ENCODE measurements at regions not wholly inside any gene's neighbourhood (a gene's known extent, or its start where the extent isn't known, plus 50 kb on each side); places are given as distances from the start of the nearest gene placed in this dataset.
"Not testable (repeated sequence)": the region's sequence is repeated elsewhere in the genome, so short reads cannot be mapped to it uniquely, and the experiment has no call there.

DNA sequence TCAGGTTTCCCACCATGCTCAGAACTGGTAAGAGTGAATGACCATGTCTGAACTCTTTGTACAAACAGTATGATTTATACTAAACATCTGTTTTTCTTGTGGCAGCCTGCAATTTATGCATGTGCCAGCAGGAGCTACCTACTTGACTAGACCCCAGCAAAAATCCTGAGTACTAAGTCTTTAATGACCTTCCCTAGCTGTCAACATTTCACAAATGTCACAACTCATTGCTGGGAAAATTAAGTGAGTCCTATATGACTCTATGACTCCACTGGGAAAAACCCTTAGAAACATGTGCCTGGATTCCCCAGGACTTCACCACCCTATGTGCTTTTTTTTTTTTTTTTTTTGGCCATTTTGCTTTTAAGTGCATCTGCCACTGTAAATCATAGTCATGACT lies 1225.8 kb downstream of the SUCLG1 start:
- no peak for DNase-seq (ENCODE audit: low read depth in 4 of 4, low spot score in 3 of 4)

GRCh38 chr2:83229443-83229842 lies 1229.6 kb downstream of the SUCLG1 start:
- no peak for DNase-seq (ENCODE audit: low read depth in 4 of 4, low spot score in 3 of 4)

- DNase-seq (ENCODE audit: low read depth in 4 of 4, low spot score in 3 of 4) = no peak
Observed at GRCh38 chr2:83224591-83225200, 1234.4 kb downstream of the SUCLG1 start.

GRCh38 chr2:83221258-83221657 lies 1237.8 kb downstream of the SUCLG1 start:
- no peak for DNase-seq (ENCODE audit: low read depth in 4 of 4, low spot score in 3 of 4)

GRCh38 chr2:83217854-83218253 lies 1241.2 kb downstream of the SUCLG1 start:
- no peak for DNase-seq (ENCODE audit: low read depth in 4 of 4, low spot score in 3 of 4)

GRCh38 chr2:83196225-83196624 lies 1262.9 kb downstream of the SUCLG1 start:
- peak in 2 of 4 donors; percentile 0 to 14 for DNase-seq (ENCODE audit: low read depth in 4 of 4, low spot score in 3 of 4)

DNA sequence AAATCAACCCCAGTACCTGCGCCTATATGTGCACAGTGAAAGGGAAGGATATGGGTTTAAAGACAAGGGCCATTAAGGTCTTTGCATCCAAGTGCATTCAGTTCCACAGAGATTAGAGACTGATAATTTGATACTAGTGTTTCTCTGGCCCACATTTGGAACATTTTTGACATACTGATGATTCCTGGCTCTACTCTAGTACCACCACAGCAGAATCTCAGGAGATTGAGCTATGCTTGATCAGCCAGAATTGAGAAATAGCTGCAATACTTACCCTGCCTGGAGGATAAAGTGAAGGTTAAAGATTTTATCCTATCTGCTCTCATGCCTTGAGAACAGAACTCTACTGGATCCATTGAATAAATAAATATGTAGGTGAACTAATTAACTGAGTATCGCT lies 1267.8 kb downstream of the SUCLG1 start:
- DNase-seq (ENCODE audit: low read depth in 4 of 4, low spot score in 3 of 4) = no peak

GRCh38 chr2:83186105-83186760 lies 1272.8 kb downstream of the SUCLG1 start:
- DNase-seq (ENCODE audit: low read depth in 4 of 4, low spot score in 3 of 4) = no peak

GRCh38 chr2:83180862-83181530 lies 1278.1 kb downstream of the SUCLG1 start:
- DNase-seq (ENCODE audit: low read depth in 4 of 4, low spot score in 3 of 4) = not testable (repeated sequence)

DNA sequence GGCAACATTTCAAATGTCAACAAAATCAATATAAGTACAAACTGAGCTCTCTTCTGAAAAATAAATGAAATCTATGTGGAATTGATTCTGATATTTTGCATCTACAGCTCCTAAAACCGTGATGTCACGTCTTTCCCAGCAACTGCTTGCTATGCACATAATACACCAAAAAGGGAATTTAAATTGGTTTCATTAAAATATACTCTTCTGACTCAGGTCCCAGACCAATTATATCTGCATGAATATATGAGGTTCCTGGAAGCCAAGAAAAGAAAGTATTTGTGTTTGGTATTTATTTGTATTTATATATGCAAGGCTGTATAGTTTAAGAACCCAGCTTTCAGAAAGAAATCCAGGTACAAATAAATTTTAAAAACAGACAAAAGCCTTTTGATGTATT lies 1282.5 kb downstream of the SUCLG1 start:
- DNase-seq (ENCODE audit: low read depth in 4 of 4, low spot score in 3 of 4) = no peak

DNA sequence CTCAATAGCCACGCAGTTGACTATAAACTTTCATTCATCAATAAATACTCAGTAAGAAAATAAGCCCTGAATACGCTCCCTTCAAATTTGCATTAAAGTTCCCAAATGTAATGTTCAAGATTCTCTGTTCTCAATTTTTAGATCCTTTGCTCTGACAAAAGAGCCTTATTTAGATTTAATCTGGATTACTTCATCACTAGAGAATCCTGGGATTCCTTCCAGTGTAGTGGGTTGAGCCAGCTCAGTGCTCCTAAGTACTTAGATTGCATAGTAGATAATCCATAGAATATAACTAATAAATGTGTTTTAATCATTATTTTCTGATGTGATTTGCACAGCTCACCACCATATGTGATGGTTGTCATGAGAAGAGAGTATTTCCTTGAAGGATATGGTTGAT lies 1286.2 kb downstream of the SUCLG1 start:
- no peak for DNase-seq (ENCODE audit: low read depth in 4 of 4, low spot score in 3 of 4)

DNA sequence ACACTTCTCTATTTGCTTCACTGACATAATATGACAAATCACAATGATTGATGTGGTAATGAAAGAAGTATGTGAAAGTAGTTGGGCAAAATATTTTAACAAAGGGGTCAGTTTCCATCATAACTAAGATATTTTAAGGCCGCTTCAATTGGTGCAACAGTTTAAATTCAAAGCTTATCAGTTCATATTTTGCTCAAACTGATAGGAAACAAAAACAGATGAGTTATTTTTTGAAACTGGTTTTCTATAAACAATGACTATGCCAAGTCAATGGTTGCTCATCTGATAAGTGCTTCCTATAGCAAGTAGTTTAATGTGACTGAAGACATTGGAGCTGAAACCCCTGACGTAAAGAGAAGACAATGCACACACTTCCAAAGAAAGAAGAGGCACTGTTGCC lies 1290.7 kb downstream of the SUCLG1 start:
- no peak for DNase-seq (ENCODE audit: low read depth in 4 of 4, low spot score in 3 of 4)

DNA sequence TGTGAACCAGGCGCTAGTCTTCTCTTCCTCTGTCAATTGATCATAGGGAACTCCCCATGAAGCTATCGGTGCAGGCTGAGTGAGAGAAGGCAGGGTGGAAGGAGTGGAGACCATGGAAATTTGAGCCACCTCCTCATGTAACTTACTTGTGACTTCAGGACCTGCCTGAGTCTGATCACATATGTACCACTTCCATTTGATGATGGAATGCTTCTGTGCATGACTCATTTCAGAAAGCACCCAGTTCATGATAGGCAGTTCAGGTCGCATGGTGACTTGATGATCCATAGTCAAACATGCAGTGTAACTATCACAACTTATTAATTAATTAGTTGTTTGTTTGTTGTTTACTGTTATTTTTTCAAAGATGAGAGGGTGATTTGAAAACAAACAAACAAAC lies 1296.7 kb downstream of the SUCLG1 start:
- no peak for DNase-seq (ENCODE audit: low read depth in 4 of 4, low spot score in 3 of 4)

DNA sequence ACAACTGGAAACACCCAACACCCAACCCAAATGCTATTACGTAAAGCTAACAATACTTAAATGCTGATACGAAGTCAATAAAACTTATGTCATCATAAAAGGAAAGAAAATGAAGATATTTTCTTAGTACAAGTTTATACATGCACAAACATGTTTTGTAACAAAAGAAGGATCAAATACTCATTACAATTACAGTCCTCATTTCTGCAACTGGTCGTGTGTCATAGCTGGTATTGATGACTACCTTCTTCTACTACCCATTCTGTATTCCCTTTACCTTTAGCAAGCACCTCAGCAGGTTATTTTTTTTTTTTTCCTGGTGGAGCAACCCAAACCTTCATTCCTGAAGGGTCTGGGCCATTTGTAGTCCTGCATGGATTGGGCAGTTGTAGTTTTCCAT lies 1298.5 kb downstream of the SUCLG1 start:
- no peak for DNase-seq (ENCODE audit: low read depth in 4 of 4, low spot score in 3 of 4)

- no peak for DNase-seq (ENCODE audit: low read depth in 4 of 4, low spot score in 3 of 4)
Observed at GRCh38 chr2:83155826-83156225, 1303.3 kb downstream of the SUCLG1 start.

GRCh38 chr2:83143946-83144345 lies 1315.1 kb downstream of the SUCLG1 start:
- no peak for DNase-seq (ENCODE audit: low read depth in 4 of 4, low spot score in 3 of 4)

DNA sequence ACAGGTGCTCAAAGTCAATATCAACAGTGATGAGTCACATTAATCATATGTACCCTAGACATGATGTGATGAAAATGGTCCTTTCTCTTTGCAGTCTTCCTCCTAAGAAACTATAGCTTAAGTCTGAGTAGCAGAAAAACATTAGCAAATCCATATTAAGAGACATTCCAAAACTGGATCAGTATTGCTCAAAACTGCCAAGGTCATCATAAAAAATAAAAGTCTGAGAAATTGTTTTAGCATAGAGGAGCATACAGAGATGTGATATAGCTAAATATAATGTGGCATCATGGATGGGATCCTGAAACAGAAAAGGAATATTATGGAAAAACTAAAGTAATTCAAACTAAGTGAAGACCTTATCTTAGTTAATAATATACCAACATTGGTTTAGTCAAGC lies 1316.1 kb downstream of the SUCLG1 start:
- no peak for DNase-seq (ENCODE audit: low read depth in 4 of 4, low spot score in 3 of 4)

DNA sequence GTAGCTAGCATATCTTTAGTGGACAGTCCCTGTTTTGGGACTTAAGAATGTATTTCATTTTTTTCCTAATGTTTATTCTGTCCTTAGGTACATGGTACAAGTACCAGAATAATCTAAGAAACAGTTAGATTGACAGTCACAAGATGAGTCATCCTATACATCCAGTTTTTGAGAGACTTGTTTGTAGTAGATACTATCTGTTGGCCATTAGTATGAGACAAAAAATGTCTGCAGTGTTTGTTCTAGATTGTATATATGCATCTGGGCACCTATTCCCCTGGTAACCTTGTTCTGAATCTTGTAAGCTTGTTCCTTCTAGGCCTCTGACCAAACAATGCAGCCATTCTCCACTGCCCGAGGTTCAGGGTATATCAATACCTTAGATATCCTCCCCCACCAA lies 1343.5 kb downstream of the SUCLG1 start:
- no peak for DNase-seq (ENCODE audit: low read depth in 4 of 4, low spot score in 3 of 4)

GRCh38 chr2:83115155-83115554 lies 1343.9 kb downstream of the SUCLG1 start:
- no peak for DNase-seq (ENCODE audit: low read depth in 4 of 4, low spot score in 3 of 4)

GRCh38 chr2:83113953-83114352 lies 1345.1 kb downstream of the SUCLG1 start:
- no peak for DNase-seq (ENCODE audit: low read depth in 4 of 4, low spot score in 3 of 4)

DNA sequence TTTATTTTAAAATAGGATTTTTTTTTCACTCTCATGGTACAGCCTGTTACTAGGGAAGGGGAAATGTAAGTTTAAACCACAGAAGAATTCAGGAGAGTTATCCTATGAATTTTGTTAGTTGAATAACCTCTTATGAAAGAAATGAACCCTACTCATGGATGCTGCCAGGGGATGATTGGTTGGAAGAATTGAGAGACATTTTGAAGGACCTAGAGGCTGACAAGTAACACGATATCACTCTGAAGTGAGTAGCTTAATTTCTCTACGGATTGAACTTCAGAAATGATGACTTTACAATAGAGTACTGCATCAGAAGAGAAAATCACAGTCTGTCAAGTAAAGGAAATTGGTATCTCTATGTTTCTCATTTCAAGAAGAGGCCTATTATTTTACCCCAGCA lies 1346.2 kb downstream of the SUCLG1 start:
- no peak for DNase-seq (ENCODE audit: low read depth in 4 of 4, low spot score in 3 of 4)

DNA sequence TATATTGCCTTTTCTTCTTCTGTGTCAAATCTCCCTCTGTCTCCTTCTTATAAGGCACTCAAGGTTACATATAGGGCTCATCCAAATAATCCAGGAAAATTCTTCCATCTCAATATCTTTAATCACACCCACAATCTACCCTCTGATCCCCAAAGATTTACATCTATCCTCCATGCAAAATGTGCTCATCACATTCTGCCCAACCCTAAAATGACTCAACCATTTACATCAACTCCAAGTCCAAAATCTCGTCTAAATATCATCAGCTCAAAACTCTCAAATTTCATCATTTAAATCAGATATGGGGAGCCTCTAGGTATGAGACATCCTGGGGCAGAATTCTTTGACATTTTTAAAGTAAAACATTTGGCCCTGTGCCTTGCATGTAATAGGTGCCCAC lies 1349.8 kb downstream of the SUCLG1 start:
- no peak for DNase-seq (ENCODE audit: low read depth in 4 of 4, low spot score in 3 of 4)

Data from left renal pelvis (tissue), 4 donors.